DOHH2 (cell line): ENCODE measurements at regions not wholly inside any gene's neighbourhood (a gene's known extent, or its start where the extent isn't known, plus 50 kb on each side); places are given as distances from the start of the nearest gene placed in this dataset.

Source experiments
- CTCF ChIP-seq: fragments of 200-600 bp; sonication (generic); IDR thresholded peaks from one replicate; pipeline ENCODE4 v1.5.1; 2014; ENCODE audit warnings: antibody characterized with exemption, mild to moderate bottlenecking, low read depth, low read length; ENCODE audit not compliant: poor library complexity, severe bottlenecking
- EZH2phosphoT487 ChIP-seq: fragments of 200-600 bp; sonication (generic); IDR thresholded peaks from 2 replicates; pipeline ENCODE4 v1.6.1; 2017; ENCODE audit warnings: borderline replicate concordance, mild to moderate bottlenecking, antibody characterized with exemption, low read length, moderate library complexity, mixed read lengths

- no peak for TF ChIP-seq CTCF
- TF ChIP-seq EZH2phosphoT487: no peak
Observed at GRCh38 chr2:104476563-104476988, 377.3 kb upstream of the POU3F3 start.
